ENCODE measurements at regions not wholly inside any gene's neighbourhood (a gene's known extent, or its start where the extent isn't known, plus 50 kb on each side); places are given as distances from the start of the nearest gene placed in this dataset.

- H3K27me3 ChIP-seq (ENCODE audit: insufficient read depth, low read length): peaks cover 4% of the 10 kb centered on the region
- RAD21 ChIA-PET (ENCODE audit: low non-redundant PET in 1 of 2, low total read pairs in 2 of 2, uncharacterized antibody in 2 of 2, unreplicated experiment in 2 of 2): no interaction called here
These were observed 94.5 kb downstream of the GYPC start for GRCh38 chr2:126750506-126750905.

More at GRCh38 chr2:126750506-126750905, 94.5 kb downstream of the GYPC start:
- H3K9me2 ChIP-seq (ENCODE audit: insufficient read depth): no peaks in the 10 kb centered on the region
- H3K9ac ChIP-seq (ENCODE audit: low read length): no peak overlapping the region
- TF ChIP-seq EGR1 (IDR thresholded peaks at IDR 0.05; ENCODE audit: low read depth) (no peak), TCF7L2 (IDR thresholded peaks at IDR 0.05; ENCODE audit: borderline replicate concordance, extremely low read depth, insufficient read depth, insufficient read length) (no peak), CTCF (IDR thresholded peaks at IDR 0.05 in 2 of 3, conservative IDR thresholded peaks at IDR 0.05 in 1 of 3; ENCODE audit: borderline replicate concordance in 1 of 3, insufficient read depth in 1 of 3, low read depth in 2 of 3, low read length in 2 of 3) (no peak), ZBTB33 (IDR thresholded peaks at IDR 0.05; ENCODE audit: extremely low read depth, insufficient replicate concordance, low read length) (no peak), SRF (IDR thresholded peaks at IDR 0.05; ENCODE audit: low read depth) (no peak), EZH2phosphoT487 (IDR thresholded peaks at IDR 0.05; ENCODE audit: borderline replicate concordance) (no peak), CEBPB (IDR thresholded peaks at IDR 0.05; ENCODE audit: low read depth) (no peak), EZH2 (IDR thresholded peaks at IDR 0.05) (no peak), POLR2A (IDR thresholded peaks at IDR 0.05; ENCODE audit: borderline replicate concordance, extremely low read depth, insufficient read depth, insufficient read length) (no peak), ZNF274 (IDR thresholded peaks at IDR 0.05; ENCODE audit: low read depth, low read length) (no peak), REST (IDR thresholded peaks at IDR 0.05; ENCODE audit: low read depth) (no peak), FOSL1 (IDR thresholded peaks at IDR 0.05; ENCODE audit: low read depth) (no peak), JUND (IDR thresholded peaks at IDR 0.05) (no peak), SIN3A (IDR thresholded peaks at IDR 0.05; ENCODE audit: low read depth) (no peak), POLR2AphosphoS5 (IDR thresholded peaks at IDR 0.05; ENCODE audit: low read depth, low read length) (no peak)
- H3K4me3 ChIP-seq (replicated peaks in 1 of 2; ENCODE audit: low read depth in 1 of 2, low read length in 2 of 2): no peak overlapping the region
- intact Hi-C loops (cut with micrococcal nuclease): no loop called here
- H3K4me1 ChIP-seq (ENCODE audit: control insufficient read depth in 1 of 2, insufficient read depth in 2 of 2, low read length in 2 of 2): no peaks in the 10 kb centered on the region
- CTCF ChIA-PET: no interaction called here
- no TSS peak for BruUV-seq (replicated peaks)
- no peaks in the 10 kb centered on the region for H3K9me3 ChIP-seq (ENCODE audit: control insufficient read depth in 1 of 2, insufficient read depth in 1 of 2, low read depth in 1 of 2, low read length in 2 of 2)
- no peak overlapping the region for H3K4me2 ChIP-seq (ENCODE audit: low read length)
- no peaks in the 10 kb centered on the region for H4K20me1 ChIP-seq (ENCODE audit: insufficient read depth)
- no peak overlapping the region for H3K27ac ChIP-seq (ENCODE audit: low read depth, low read length)
- ATAC-seq (no peak), DNase-seq (ENCODE audit: low read depth, low spot score) (no peak)
- POLR2A ChIA-PET: no interaction called here
- no peaks in the 10 kb centered on the region for H3K79me2 ChIP-seq (ENCODE audit: insufficient read depth, low read length)
- H3K36me3 ChIP-seq (ENCODE audit: control insufficient read depth in 1 of 2, insufficient read depth in 2 of 2, low read length in 2 of 2): no peaks in the 10 kb centered on the region
- H2AFZ ChIP-seq (ENCODE audit: low read depth, low read length, poor library complexity, severe bottlenecking): no peak overlapping the region
